Endothelial cell of umbilical vein (primary cell): ENCODE measurements at regions not wholly inside any gene's neighbourhood (a gene's known extent, or its start where the extent isn't known, plus 50 kb on each side); places are given as distances from the start of the nearest gene placed in this dataset.

Experiments
- CTCF ChIP-seq, 2 donors: IDR thresholded peaks; 1 replicate in 1 of 2; 2 replicates in 1 of 2; pipeline ENCODE4 v1.5.1; 2011; ENCODE audit warnings: low read length in 2 of 2, mild to moderate bottlenecking in 2 of 2, moderate library complexity in 2 of 2, control low read depth in 1 of 2, inconsistent platforms in 1 of 2, low read depth in 1 of 2; ENCODE audit not compliant: insufficient read depth in 1 of 2; ENCODE audit errors: extremely low read depth in 1 of 2
- EZH2 ChIP-seq: IDR thresholded peaks from 2 replicates; pipeline ENCODE4 v1.6.1; 2012; ENCODE audit warnings: borderline replicate concordance, low read depth, mild to moderate bottlenecking, moderate library complexity, low read length, inconsistent platforms; ENCODE audit not compliant: severe bottlenecking
- JUN ChIP-seq: IDR thresholded peaks from 2 replicates; pipeline ENCODE4 v1.6.1; 2011; ENCODE audit warnings: borderline replicate concordance, low read depth; ENCODE audit not compliant: insufficient read length, insufficient read depth
- MAX ChIP-seq: IDR thresholded peaks from 2 replicates; pipeline ENCODE4 v1.6.1; 2011; ENCODE audit not compliant: insufficient read depth, insufficient read length
- MYC ChIP-seq: IDR thresholded peaks from one replicate; pipeline ENCODE4 v1.6.1; 2011; ENCODE audit warnings: mild to moderate bottlenecking, low read depth, low read length
- POLR2A ChIP-seq: IDR thresholded peaks from 2 replicates; pipeline ENCODE4 v1.6.1; 2012; ENCODE audit warnings: low read depth, mild to moderate bottlenecking, control low read depth, low read length
- POLR2AphosphoS5 ChIP-seq: IDR thresholded peaks from 2 replicates; pipeline ENCODE4 v1.6.1; 2012; ENCODE audit warnings: low read depth, mild to moderate bottlenecking, control low read depth, low read length, moderate library complexity; ENCODE audit not compliant: insufficient read depth

GRCh38 chr4:27293831-27294230 lies 433.2 kb downstream of the STIM2 start:
- TF ChIP-seq CTCF (IDR thresholded peaks at IDR 0.05; ENCODE audit: extremely low read depth in 1 of 2, insufficient read depth in 1 of 2, low read depth in 1 of 2, low read length in 2 of 2) = no peak
- no peak for TF ChIP-seq POLR2A
- no peak for TF ChIP-seq MAX
- TF ChIP-seq MYC = no peak
- no peak for TF ChIP-seq EZH2
- TF ChIP-seq POLR2AphosphoS5 = no peak
- TF ChIP-seq JUN = no peak
